GM12873 (cell line): ENCODE measurements at regions not wholly inside any gene's neighbourhood (a gene's known extent, or its start where the extent isn't known, plus 50 kb on each side); places are given as distances from the start of the nearest gene placed in this dataset.

ENCODE experiments used
- TF ChIP-seq, protein P1 (sequence below): IDR thresholded peaks from 2 replicates; pipeline ENCODE4 v1.5.1; 2012; ENCODE audit warnings: low read depth, mild to moderate bottlenecking, moderate library complexity, low read length, control low read depth; ENCODE audit not compliant: insufficient read depth; ENCODE audit errors: missing control alignments

DNA sequence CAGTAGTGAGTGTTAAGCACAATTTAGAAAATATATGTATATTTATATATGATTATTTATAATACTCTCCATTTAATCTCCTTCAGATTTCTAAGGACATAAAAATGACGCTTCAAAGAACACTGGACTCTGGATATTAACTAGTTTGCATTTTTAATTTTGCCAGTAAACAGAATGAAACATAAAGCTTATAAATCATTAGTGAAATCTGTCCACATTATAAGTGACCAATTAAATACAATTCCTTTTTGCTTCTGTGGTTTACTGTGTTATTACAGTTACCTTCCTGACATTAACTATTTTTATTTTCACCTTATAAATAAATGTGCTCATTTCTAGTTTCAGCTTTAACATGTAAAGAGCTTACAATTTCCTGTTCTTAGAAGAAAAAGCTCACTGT lies 1081.1 kb upstream of the EPHA6 start:
- TF ChIP-seq, protein P1, sequence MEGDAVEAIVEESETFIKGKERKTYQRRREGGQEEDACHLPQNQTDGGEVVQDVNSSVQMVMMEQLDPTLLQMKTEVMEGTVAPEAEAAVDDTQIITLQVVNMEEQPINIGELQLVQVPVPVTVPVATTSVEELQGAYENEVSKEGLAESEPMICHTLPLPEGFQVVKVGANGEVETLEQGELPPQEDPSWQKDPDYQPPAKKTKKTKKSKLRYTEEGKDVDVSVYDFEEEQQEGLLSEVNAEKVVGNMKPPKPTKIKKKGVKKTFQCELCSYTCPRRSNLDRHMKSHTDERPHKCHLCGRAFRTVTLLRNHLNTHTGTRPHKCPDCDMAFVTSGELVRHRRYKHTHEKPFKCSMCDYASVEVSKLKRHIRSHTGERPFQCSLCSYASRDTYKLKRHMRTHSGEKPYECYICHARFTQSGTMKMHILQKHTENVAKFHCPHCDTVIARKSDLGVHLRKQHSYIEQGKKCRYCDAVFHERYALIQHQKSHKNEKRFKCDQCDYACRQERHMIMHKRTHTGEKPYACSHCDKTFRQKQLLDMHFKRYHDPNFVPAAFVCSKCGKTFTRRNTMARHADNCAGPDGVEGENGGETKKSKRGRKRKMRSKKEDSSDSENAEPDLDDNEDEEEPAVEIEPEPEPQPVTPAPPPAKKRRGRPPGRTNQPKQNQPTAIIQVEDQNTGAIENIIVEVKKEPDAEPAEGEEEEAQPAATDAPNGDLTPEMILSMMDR, result no peak

DNA sequence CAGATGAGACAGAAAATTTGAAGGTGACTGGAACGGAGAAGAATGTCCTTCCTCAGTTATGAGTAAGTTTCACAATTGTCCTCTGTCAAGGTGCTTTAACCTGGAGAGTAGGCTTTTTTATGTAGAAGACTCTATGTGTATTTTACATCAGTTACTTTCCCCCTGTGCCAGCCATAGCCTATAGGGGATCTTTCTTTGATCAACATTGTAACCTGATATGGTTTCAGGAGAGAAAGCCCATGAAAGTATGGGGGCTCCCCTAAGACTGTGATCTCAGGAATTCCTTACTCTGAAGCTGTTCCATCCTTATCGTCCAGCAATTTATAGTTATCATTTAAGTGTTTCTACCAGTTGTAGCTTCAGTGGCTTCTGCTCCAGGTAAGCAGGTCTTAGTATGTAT lies 1076.3 kb upstream of the EPHA6 start:
- TF ChIP-seq, protein P1, result no peak

DNA sequence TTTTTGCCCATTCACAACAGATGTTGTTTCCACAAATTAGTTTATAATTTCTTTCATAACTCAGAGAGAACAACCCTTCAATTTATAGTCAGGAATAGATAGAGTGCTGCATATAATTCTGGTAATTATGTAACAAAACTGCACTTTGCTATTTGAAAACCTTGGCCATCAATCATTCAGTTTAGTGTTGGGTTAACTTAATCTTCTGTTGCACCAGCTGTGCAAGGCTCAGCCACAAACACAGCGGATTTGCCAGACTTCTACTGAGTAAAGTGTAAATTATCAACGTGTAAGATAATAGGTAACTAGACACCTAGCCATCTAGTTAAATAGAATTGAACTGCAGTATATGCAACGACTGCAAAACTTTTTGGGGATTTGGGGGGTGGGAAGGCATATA lies 1064.3 kb upstream of the EPHA6 start:
- TF ChIP-seq, protein P1, result no peak

DNA sequence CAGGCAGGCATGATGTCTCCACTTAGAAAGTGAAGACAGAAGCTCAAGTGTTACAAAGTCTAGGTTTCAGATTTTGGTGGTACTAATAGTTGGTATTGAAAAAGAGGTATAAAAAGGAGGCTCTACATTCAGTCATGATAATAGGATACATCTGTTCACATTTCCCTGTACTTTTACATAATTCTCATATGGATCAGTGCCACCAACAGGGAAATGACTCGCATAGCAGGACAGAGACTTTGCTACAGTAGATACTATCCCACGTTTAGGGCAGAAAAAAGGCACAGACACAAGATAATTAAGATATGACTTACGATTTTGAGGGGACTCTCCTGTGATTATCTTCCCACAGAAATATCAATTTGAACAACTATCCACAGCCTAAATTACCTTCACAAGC lies 1062.9 kb upstream of the EPHA6 start:
- TF ChIP-seq, protein P1, result no peak

DNA sequence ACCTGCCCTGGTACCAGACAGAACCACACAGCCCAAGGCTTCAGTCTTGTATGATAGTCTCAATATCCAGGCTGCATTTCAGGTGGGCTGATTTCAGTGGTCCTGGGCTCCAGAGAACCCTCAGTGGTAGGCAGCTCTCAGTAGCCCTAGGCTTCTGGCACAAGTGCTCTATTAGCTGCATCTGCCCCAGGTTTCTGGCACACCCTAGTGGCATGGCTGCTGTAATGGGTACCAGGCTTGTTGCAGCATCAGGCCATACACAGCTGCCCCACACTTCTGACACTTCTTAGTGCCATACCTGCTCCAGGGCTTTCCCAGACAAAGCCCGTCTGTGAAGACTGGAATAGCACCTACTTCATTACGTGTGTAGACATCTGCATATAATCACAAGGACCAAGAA lies 1062.2 kb upstream of the EPHA6 start:
- TF ChIP-seq, protein P1, result no peak

DNA sequence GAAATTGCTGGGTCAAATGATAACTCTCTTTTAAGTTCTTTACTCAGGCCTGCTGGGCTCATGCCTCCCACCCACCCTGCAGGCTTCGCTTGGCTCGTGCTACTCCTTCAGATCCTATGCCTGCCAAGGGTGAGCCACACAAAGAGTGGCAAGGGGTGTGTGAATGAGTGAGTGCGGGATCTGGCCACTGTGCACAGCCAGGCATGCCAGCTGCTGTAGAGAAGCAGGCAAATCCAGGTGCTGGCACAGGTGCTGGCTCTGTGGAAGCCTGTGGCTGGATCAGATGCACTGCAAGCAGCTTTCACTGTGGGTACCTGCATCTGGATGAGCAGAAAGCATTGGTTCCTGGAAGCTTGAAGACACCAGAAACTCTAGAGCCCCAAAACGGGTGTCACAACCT lies 1055.7 kb upstream of the EPHA6 start:
- TF ChIP-seq, protein P1, result no peak

DNA sequence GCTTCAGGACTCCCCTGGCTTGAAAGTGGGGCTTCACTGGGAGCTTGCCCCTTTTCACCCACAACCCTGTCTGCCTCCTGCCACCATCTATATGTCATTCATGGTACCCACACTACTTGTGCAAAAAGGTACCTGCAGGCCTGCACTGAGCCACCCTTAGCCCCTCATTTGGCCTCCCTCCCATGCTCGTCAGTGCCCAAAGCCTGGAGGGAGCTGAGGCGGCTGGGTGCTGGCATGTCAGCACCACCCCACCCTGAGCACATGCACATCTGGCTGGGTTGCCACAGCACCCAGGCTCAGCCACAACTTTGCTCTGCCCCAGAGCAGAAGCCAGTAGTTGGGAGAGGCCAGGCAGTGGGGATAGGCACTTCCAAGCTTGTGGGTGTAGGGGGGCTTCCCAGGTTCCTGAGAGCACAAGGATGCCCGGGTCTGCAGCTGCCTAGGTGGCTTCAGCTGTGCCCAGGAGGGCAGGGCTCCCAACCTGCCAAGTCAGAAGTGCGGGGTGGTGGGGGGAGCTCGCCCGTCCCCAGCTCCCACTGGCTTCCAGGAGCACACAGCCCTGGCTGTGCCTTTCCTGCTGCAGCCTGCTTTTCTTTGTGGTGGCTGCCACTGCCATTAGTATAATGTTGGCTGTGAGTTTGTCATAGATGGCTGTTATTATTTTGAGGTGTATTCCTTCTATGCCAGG lies 1054.6 kb upstream of the EPHA6 start:
- TF ChIP-seq, protein P1, result no peak
